Transverse colon (tissue), 4 donors: ENCODE measurements at regions not wholly inside any gene's neighbourhood (a gene's known extent, or its start where the extent isn't known, plus 50 kb on each side); places are given as distances from the start of the nearest gene placed in this dataset.

ENCODE experiments used
- DNase-seq: peaks from one replicate; pipeline ENCODE4 v3.0.0-alpha.2; 2019
- H3K27ac ChIP-seq, 4 donors: fragments of 200-600 bp; sonication (generic); 2 replicates each; pipeline ENCODE4 v1.5.1; 2016 to 2018; ENCODE audit warnings: inconsistent platforms in 4 of 4
- H3K27me3 ChIP-seq: fragments of 200-600 bp; sonication (generic); 2 replicates; pipeline ENCODE4 v1.5.1; 2017; ENCODE audit warnings: inconsistent platforms
- H3K36me3 ChIP-seq, 4 donors: fragments of 200-600 bp; sonication (generic); 2 replicates each; pipeline ENCODE4 v1.5.1; 2017 to 2019; ENCODE audit warnings: inconsistent platforms in 4 of 4
- H3K4me1 ChIP-seq, 4 donors: fragments of 200-600 bp; sonication (generic); 2 replicates each; pipeline ENCODE4 v1.5.1; 2017 to 2020; ENCODE audit warnings: inconsistent platforms in 4 of 4
- H3K4me3 ChIP-seq, 4 donors: fragments of 200-600 bp; sonication (generic); 1 replicate in 1 of 4; 2 replicates in 3 of 4; pipeline versions ENCODE4 v1.5.1 to v1.6.1; 2017 to 2019; ENCODE audit warnings: inconsistent platforms in 4 of 4
- H3K9me3 ChIP-seq, 2 donors: fragments of 200-600 bp; sonication (generic); 2 replicates each; pipeline ENCODE4 v1.5.1; 2017 to 2019; ENCODE audit warnings: inconsistent platforms in 2 of 2
- CTCF ChIP-seq, 5 experiments: fragments of 200-600 bp in 3 of 5; fragments of 450-650 bp in 2 of 5; sonication (generic) in 3 of 5; IDR thresholded peaks; 1 replicate in 2 of 5; 2 replicates in 3 of 5; pipeline ENCODE4 v1.5.1; 2016 to 2017; ENCODE audit warnings: antibody characterized with exemption in 5 of 5, inconsistent platforms in 3 of 5, mild to moderate bottlenecking in 2 of 5, moderate library complexity in 1 of 5
- EP300 ChIP-seq: sonication (generic); formaldehyde crosslinking; IDR thresholded peaks from one replicate; pipeline ENCODE4 v1.6.1; 2017; ENCODE audit warnings: antibody characterized with exemption, low read depth
- POLR2A ChIP-seq: fragments of 450-650 bp; IDR thresholded peaks from one replicate; pipeline ENCODE4 v1.6.1; 2016; ENCODE audit warnings: antibody characterized with exemption, mild to moderate bottlenecking, moderate library complexity
- POLR2AphosphoS5 ChIP-seq, 3 donors: sonication (generic); formaldehyde crosslinking; IDR thresholded peaks; one replicate each; pipeline ENCODE4 v1.6.1; 2016; ENCODE audit warnings: antibody characterized with exemption in 3 of 3
- WGBS, 2 donors: methylation state at CpG; one replicate each; pipeline ENCODE4 v1.1.5; 2018; ENCODE audit warnings: low coverage in 1 of 2; 5-methylcytosine and 5-hydroxymethylcytosine counted together
- in situ Hi-C, 4 donors: fragments of 200-750 bp; cut with MboI; loops; one replicate each; pipeline versions ENCODE4 v1.15.0 to v1.15.1; 2017; ENCODE audit warnings: low sequenced_read_pairs in 3 of 4, low pct_ligation_motif_present in 1 of 4, low pct_unique_long_range_greater_than_20kb in 1 of 4
- intact Hi-C: fragments of 100-400 bp; cut with DNase I; formaldehyde crosslinking; loops from one replicate; pipeline ENCODE4 v1.15.1; 2023; ENCODE audit warnings: low total_unique reads

DNA sequence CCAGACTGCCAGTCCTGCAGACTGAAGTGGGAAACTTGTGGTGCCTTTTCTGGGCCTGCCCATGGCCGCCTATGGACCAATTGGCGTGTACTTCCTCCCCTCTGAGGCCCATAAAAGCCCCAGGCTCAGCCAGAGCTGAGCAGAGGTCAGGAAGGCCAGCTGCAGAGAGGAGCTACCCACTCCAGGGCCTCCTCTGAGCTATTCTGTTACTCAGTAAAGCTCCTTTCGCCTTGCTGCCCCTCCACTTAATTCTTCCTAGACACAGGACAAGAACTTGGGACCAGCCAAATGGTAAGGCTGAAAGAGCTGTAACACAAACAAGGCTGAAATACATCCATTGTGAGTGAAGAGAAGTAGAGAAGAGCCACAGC, 106.4 kb downstream of the C9orf50 start:
- H3K9me3 ChIP-seq, result peaks cover 13 to 21% of the 10 kb centered on the region in 2 donors
- no peak overlapping the region for H3K27ac ChIP-seq
- no peak overlapping the region for H3K4me3 ChIP-seq
- intact Hi-C loops, result no loop called here
- in situ Hi-C loops, result no loop called here
- no peaks in the 10 kb centered on the region for H3K4me1 ChIP-seq
- H3K36me3 ChIP-seq, result no peaks in the 10 kb centered on the region
- no peak for TF ChIP-seq CTCF (IDR thresholded peaks at IDR 0.05)
- TF ChIP-seq POLR2AphosphoS5 (IDR thresholded peaks at IDR 0.05), result no peak
- no peak for TF ChIP-seq EP300
- no peak for TF ChIP-seq POLR2A
- 33% methylated on average over 1 of the region's 3 CpGs; no CpG with 5 or more reads in 1 of the 2 donors for WGBS, 2 donors
- no peak for DNase-seq
- no peaks in the 10 kb centered on the region for H3K27me3 ChIP-seq

GRCh38 chr9:129513856-129514496, 106.9 kb downstream of the C9orf50 start:
- intact Hi-C loops (no loop called here), in situ Hi-C loops (no loop called here)
- WGBS, 2 donors, result 98% methylated on average over 5 of the region's 7 CpGs; no CpG with 5 or more reads in 1 of the 2 donors
- Histone ChIP-seq H3K27ac (no peak overlapping the region), H3K4me1 (no peaks in the 10 kb centered on the region), H3K4me3 (no peak overlapping the region), H3K36me3 (no peaks in the 10 kb centered on the region), H3K27me3 (no peaks in the 10 kb centered on the region), H3K9me3 (peaks cover 13 to 21% of the 10 kb centered on the region in 2 donors)
- TF ChIP-seq EP300 (no peak), CTCF (IDR thresholded peaks at IDR 0.05) (no peak), POLR2A (no peak), POLR2AphosphoS5 (IDR thresholded peaks at IDR 0.05) (no peak)
- DNase-seq, result no peak

DNA sequence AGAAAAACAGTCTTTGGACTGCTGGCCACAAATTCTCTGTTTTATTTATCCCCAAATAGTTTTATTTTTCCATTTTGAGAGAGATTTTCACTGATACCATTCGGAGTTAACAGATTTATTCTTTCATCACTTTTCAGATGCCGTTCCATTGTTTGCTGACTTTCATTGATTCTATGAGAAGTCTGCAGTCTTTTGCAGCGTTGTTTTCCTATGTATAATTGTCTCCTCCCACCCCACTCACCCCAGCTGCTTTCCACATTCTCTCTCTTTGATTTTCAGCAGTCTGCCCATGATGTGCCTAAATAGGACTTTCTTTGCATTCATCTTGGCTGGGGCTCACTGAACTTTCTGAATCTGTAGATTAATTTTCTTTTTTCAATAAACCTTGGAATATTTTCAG, 107.6 kb downstream of the C9orf50 start:
- TF ChIP-seq EP300, result no peak
- no peak for TF ChIP-seq POLR2A
- no peak for TF ChIP-seq POLR2AphosphoS5 (IDR thresholded peaks at IDR 0.05)
- no peak for TF ChIP-seq CTCF (IDR thresholded peaks at IDR 0.05)
- Histone ChIP-seq H3K4me3 (no peak overlapping the region), H3K27ac (no peak overlapping the region), H3K4me1 (no peaks in the 10 kb centered on the region), H3K36me3 (no peaks in the 10 kb centered on the region), H3K9me3 (peaks cover 13 to 18% of the 10 kb centered on the region in 2 donors), H3K27me3 (no peaks in the 10 kb centered on the region)
- 64 to 69% methylated on average over 3 of the region's 3 CpGs for WGBS, 2 donors
- no peak for DNase-seq
- in situ Hi-C loops (no loop called here), intact Hi-C loops (no loop called here)

- WGBS, 2 donors, result 73% methylated on average over 9 of the region's 9 CpGs; no CpG with 5 or more reads in 1 of the 2 donors
These were observed 109.5 kb downstream of the C9orf50 start for GRCh38 chr9:129511285-129511900.

More at GRCh38 chr9:129511285-129511900, 109.5 kb downstream of the C9orf50 start:
- Histone ChIP-seq H3K4me1 (no peaks in the 10 kb centered on the region), H3K4me3 (no peak overlapping the region), H3K36me3 (no peaks in the 10 kb centered on the region), H3K9me3 (peaks cover 11 to 13% of the 10 kb centered on the region in 2 donors), H3K27ac (no peak overlapping the region), H3K27me3 (no peaks in the 10 kb centered on the region)
- TF ChIP-seq CTCF (IDR thresholded peaks at IDR 0.05) (no peak), POLR2A (no peak), POLR2AphosphoS5 (IDR thresholded peaks at IDR 0.05) (no peak), EP300 (no peak)
- in situ Hi-C loops, result no loop called here
- intact Hi-C loops, result no loop called here
- DNase-seq, result no peak
